BLaER1 (cell line): ENCODE measurements at regions not wholly inside any gene's neighbourhood (a gene's known extent, or its start where the extent isn't known, plus 50 kb on each side); places are given as distances from the start of the nearest gene placed in this dataset.

Experiments
- H3K27ac ChIP-seq: shearing (Covaris generic); formaldehyde crosslinking; 2 replicates; pipeline ENCODE4 v1.8.1; 2022
- H3K27me3 ChIP-seq: shearing (Covaris generic); formaldehyde crosslinking; 2 replicates; pipeline ENCODE4 v1.8.1; 2022
- H3K36me3 ChIP-seq: shearing (Covaris generic); formaldehyde crosslinking; 2 replicates; pipeline ENCODE4 v1.8.1; 2022
- H3K4me1 ChIP-seq: shearing (Covaris generic); formaldehyde crosslinking; 2 replicates; pipeline ENCODE4 v1.8.1; 2022
- H3K4me2 ChIP-seq: shearing (Covaris generic); formaldehyde crosslinking; 2 replicates; pipeline ENCODE4 v1.8.1; 2022
- H3K4me3 ChIP-seq: shearing (Covaris generic); formaldehyde crosslinking; 2 replicates; pipeline ENCODE4 v1.8.1; 2022
- H3K9ac ChIP-seq: shearing (Covaris generic); formaldehyde crosslinking; 2 replicates; pipeline ENCODE4 v1.8.1; 2022
- H3K9me3 ChIP-seq: shearing (Covaris generic); formaldehyde crosslinking; 2 replicates; pipeline ENCODE4 v1.8.1; 2022
- H4K20me1 ChIP-seq: shearing (Covaris generic); formaldehyde crosslinking; 2 replicates; pipeline ENCODE4 v1.8.1; 2022
- Cebpa-rat ChIP-seq: shearing (Covaris generic); IDR thresholded peaks from 2 replicates; pipeline ENCODE4 v1.8.1; 2022

DNA sequence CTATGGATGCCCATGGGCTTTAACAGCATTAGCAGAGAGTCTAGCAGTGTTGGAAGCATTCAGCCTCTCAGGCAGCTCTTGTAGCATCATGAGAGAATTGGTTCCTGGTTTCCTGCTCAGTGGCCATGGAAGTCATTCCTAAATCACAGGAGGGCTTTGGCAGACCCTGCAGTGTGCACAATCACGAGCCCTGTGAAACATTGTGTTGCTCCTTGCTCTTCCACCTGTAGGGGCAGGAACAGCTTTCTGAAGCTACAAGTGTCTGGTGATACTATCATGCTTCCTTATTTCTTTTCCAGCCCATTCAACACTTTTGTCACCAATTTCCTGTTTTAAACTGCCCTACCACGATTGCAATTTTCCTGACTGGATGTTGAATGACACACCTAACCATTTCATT, 402.2 kb upstream of the USP15 start:
- H3K4me3 ChIP-seq = no peak overlapping the region
- H3K27ac ChIP-seq = no peak overlapping the region
- no peaks in the 10 kb centered on the region for H3K27me3 ChIP-seq
- no peak for TF ChIP-seq Cebpa-rat
- peaks cover 13% of the 10 kb centered on the region; the same call in 1 of the 2 replicates for H3K9me3 ChIP-seq
- H3K36me3 ChIP-seq = no peaks in the 10 kb centered on the region
- no peaks in the 10 kb centered on the region for H4K20me1 ChIP-seq
- no peak overlapping the region for H3K4me2 ChIP-seq
- H3K4me1 ChIP-seq = no peaks in the 10 kb centered on the region
- no peak overlapping the region for H3K9ac ChIP-seq

DNA sequence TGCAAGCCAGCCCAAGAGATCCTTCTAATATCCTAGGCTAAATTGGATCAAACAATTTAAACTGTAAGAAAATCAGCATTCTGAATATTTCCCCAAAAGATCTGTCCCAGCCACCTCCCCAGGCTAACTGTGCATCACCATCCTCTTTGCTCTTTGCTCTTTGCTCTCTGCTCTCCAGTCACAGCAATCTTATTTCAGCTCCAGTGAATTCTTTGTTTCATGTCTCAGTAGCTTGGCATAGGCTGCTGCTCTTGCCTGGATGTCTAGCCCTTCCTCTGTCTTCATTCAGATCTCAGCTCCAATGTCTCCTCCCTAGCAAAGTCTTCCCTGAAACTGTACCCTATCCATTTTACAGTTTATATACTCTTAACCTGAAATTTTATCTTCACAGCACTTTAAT, 399.8 kb upstream of the USP15 start:
- H3K4me1 ChIP-seq = no peaks in the 10 kb centered on the region
- H3K4me2 ChIP-seq = no peak overlapping the region
- no peaks in the 10 kb centered on the region for H3K9me3 ChIP-seq
- H3K9ac ChIP-seq = no peak overlapping the region
- no peaks in the 10 kb centered on the region for H3K27me3 ChIP-seq
- H3K27ac ChIP-seq = no peak overlapping the region
- H3K4me3 ChIP-seq = no peak overlapping the region
- H4K20me1 ChIP-seq = no peaks in the 10 kb centered on the region
- no peaks in the 10 kb centered on the region for H3K36me3 ChIP-seq
- TF ChIP-seq Cebpa-rat = no peak

DNA sequence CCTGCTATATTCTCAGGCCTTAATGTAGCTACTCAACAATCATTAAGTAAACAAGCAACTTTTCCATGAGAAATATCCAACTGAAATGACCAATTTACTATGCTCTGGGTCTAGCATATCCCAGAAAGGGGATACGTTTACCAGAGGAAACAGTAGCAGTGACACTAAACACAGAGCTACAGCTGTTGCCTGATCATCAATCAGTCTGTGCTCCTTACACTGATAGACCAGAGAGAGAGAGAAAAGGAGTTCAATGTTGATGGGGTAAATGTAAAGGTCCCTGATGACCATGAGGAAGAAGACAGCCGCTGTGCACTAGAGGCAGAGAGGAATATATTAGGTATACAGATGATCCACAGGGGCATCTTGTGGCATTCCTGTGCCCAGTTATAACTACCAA, 397.2 kb upstream of the USP15 start:
- no peaks in the 10 kb centered on the region for H3K9me3 ChIP-seq
- no peak overlapping the region for H3K27ac ChIP-seq
- no peaks in the 10 kb centered on the region for H3K27me3 ChIP-seq
- H3K36me3 ChIP-seq = no peaks in the 10 kb centered on the region
- no peak overlapping the region for H3K9ac ChIP-seq
- H3K4me1 ChIP-seq = no peaks in the 10 kb centered on the region
- no peak for TF ChIP-seq Cebpa-rat
- H3K4me2 ChIP-seq = no peak overlapping the region
- no peaks in the 10 kb centered on the region for H4K20me1 ChIP-seq
- no peak overlapping the region for H3K4me3 ChIP-seq

DNA sequence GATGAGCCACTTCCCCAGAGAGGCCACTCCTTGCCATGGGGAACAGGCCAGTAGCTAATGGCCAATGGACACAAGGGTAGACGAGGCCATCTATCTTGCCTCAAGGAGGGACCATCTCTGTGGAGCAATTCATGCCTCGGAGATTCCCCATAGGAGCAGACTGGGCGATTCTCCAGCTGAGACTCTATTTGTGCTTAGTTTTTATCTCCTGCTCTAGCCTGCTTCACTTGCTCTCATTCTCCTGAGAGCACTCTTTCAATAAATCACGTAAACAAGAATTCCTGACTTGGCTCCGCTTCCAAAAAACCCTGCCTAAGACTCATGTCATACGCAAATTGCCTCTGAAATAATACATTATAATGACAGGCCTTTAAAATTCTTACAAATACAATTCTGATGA, 396.4 kb upstream of the USP15 start:
- Histone ChIP-seq H3K9ac (no peak overlapping the region), H3K27ac (no peak overlapping the region), H3K36me3 (no peaks in the 10 kb centered on the region), H3K4me2 (no peak overlapping the region), H3K9me3 (no peaks in the 10 kb centered on the region), H3K4me3 (no peak overlapping the region), H3K4me1 (no peaks in the 10 kb centered on the region), H3K27me3 (no peaks in the 10 kb centered on the region), H4K20me1 (no peaks in the 10 kb centered on the region)
- no peak for TF ChIP-seq Cebpa-rat

DNA sequence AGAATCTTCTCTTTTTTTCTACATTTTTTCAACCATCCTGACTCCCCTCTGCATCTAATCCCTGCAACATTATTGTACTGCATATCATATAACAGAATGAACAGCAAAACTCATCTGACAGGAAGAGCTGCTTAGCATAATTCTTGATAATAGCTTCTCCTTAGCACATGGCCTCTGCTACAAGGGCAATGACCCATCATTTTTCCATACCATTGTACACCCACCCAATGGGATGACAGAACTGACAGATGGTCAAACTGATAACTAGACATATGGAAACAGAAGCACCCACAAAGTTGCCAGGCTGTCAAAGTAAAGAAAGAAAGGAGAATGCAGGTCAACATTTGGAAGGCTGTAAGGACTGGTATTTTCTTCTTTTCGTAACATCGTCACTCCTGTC, 390.4 kb upstream of the USP15 start:
- Histone ChIP-seq H3K4me1 (peaks cover 19% of the 10 kb centered on the region), H3K27ac (no peak overlapping the region), H3K9me3 (peaks cover 9% of the 10 kb centered on the region; the same call in 1 of the 2 replicates), H3K9ac (no peak overlapping the region), H3K36me3 (no peaks in the 10 kb centered on the region), H3K27me3 (no peaks in the 10 kb centered on the region), H3K4me2 (no peak overlapping the region; the same call in 1 of the 2 replicates), H3K4me3 (no peak overlapping the region), H4K20me1 (no peaks in the 10 kb centered on the region)
- no peak for TF ChIP-seq Cebpa-rat

DNA sequence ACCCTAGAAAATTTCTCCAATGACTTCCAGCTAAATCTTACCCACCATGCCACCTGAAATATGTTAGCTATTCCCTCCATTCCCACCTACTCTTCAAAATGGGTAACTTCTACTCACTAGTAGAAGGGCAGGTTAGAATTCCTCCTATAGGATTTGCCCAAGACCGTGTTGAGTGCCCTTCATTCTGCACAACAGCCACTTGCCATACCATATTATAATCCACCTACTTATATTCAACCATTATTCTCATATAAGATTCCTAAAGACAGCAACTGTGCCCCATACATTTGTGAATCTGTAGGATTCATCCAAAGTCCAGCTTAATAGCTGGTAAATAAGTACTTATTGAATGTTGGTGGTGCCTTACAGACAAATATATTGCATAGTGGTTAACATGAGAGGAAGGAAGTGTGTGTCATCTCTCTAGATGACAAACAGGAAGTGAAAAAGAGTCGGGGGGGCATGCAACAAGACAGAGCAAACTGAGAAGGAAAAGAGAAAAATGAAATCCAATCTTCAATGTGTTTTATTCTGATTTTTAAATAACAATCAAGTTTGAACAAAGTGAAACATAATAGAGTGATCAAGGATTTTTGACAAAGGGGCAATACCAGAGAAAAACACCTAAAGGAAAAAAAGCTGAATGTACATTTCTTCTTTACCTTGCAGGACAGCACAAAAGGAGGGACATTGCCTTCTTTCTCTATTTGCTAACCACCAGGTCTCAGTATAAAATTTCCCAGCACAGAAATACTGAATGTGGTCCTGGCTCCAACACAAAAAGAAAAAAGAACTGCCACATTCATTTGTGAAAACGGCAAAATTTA, 389.3 kb upstream of the USP15 start:
- H3K9ac ChIP-seq = peak overlapping the region; percentile 28; the same call in 1 of the 2 replicates
- no peaks in the 10 kb centered on the region for H3K36me3 ChIP-seq
- peaks cover 9% of the 10 kb centered on the region; the same call in 1 of the 2 replicates for H3K9me3 ChIP-seq
- no peak for TF ChIP-seq Cebpa-rat
- H3K4me3 ChIP-seq = no peak overlapping the region
- peak overlapping the region; percentile 49 for H3K27ac ChIP-seq
- H4K20me1 ChIP-seq = no peaks in the 10 kb centered on the region
- no peaks in the 10 kb centered on the region for H3K27me3 ChIP-seq
- peak overlapping the region; percentile 61 for H3K4me2 ChIP-seq
- peaks cover 19% of the 10 kb centered on the region for H3K4me1 ChIP-seq

DNA sequence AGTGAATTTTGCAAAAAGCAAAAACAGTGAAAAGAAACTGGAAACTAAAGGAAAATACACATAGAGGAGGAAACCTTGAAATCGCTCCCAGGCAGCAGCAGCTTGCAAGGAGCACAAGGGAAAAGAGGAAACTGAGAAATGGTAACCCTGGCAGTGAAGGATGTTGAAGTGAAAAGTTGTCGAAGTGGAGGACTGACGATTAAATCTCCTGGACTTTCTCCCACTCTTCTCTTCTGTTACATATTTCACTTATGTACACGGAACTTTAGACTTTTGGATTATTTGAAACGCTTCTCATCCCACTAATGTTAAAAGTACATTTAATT, 388.8 kb upstream of the USP15 start:
- Histone ChIP-seq H3K27ac (peak overlapping the region; percentile 49), H3K9ac (peak overlapping the region; percentile 28; the same call in 1 of the 2 replicates), H4K20me1 (no peaks in the 10 kb centered on the region), H3K27me3 (no peaks in the 10 kb centered on the region), H3K4me3 (no peak overlapping the region), H3K4me1 (peaks cover 19% of the 10 kb centered on the region), H3K9me3 (peaks cover 9% of the 10 kb centered on the region; the same call in 1 of the 2 replicates), H3K4me2 (peak overlapping the region; percentile 61), H3K36me3 (no peaks in the 10 kb centered on the region)
- TF ChIP-seq Cebpa-rat = no peak

DNA sequence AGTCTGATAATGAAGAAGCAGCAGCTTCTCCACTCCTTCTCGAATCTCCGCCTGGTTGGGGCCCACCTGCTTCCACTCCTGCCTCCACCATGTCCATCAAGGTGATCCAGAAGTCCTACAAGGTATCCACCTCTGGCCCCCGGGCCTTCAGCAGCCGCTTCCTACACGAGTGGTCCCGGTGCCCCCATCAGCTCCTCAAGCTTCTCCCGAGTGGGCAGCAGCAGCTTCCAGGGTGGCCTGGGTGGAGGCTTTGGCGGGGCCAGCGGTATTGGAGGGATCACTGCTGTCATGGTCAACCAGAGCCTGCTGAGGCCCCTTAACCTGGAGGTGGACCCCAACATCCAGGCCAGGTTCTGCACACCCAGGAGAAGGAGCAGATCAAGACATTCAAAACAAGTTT, 381.0 kb upstream of the USP15 start:
- H3K9ac ChIP-seq = no peak overlapping the region
- no peaks in the 10 kb centered on the region for H3K36me3 ChIP-seq
- H4K20me1 ChIP-seq = no peaks in the 10 kb centered on the region
- no peak overlapping the region for H3K4me3 ChIP-seq
- no peak overlapping the region for H3K4me2 ChIP-seq
- no peak overlapping the region for H3K27ac ChIP-seq
- H3K4me1 ChIP-seq = no peaks in the 10 kb centered on the region
- no peaks in the 10 kb centered on the region for H3K27me3 ChIP-seq
- no peaks in the 10 kb centered on the region for H3K9me3 ChIP-seq
- TF ChIP-seq Cebpa-rat = no peak

DNA sequence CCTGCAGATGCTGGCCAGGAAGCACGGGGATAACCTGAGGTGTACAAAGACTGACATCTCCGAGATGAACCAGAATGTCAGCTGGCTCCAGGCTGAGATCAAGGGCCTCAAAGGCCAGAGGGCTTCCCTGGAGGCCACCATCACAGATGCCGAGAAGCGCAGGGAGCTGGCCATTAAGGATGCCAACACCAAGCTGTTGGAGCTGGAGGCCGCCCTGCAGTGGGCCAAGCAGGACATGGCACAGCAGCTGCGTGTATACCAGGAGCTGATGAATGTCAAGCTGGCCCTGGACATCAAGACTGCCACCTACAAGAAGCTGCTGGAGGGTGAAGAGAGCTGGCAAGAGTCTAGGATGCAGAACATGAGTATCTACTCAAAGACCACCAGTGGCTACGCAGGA, 380.0 kb upstream of the USP15 start:
- no peak for TF ChIP-seq Cebpa-rat
- H3K36me3 ChIP-seq = no peaks in the 10 kb centered on the region

DNA sequence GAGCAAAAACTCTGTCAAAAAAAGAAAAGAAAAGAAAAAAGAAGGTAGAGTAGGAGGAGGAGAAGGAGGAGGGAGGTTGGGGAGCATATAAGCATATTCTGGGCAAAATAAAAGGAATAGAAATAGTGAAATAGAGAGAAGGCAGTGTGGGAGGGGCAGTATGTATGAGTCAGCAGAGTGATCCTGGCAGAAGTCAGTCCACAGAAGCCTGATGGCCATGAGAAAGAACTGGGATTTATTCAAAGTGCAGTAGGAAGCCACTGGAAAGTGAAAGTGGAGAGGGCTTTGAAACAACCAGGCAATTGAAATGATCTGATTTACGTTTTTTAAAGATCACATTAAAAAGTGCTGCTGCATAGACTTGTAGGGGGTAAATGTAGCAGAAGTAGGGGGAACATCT, 368.6 kb upstream of the USP15 start:
- TF ChIP-seq Cebpa-rat = no peak
- Histone ChIP-seq H3K27ac (no peak overlapping the region), H3K4me1 (no peaks in the 10 kb centered on the region), H3K9me3 (no peaks in the 10 kb centered on the region), H3K4me2 (no peak overlapping the region), H3K27me3 (no peaks in the 10 kb centered on the region), H3K4me3 (no peak overlapping the region), H3K36me3 (no peaks in the 10 kb centered on the region), H3K9ac (no peak overlapping the region), H4K20me1 (no peaks in the 10 kb centered on the region)

More for the DNA sequence above, 380.0 kb upstream of the USP15 start:
- no peak overlapping the region for H3K9ac ChIP-seq
- no peak overlapping the region for H3K4me3 ChIP-seq
- no peaks in the 10 kb centered on the region for H3K4me1 ChIP-seq
- no peak overlapping the region for H3K4me2 ChIP-seq
- no peak overlapping the region for H3K27ac ChIP-seq
- H4K20me1 ChIP-seq = no peaks in the 10 kb centered on the region
- H3K27me3 ChIP-seq = no peaks in the 10 kb centered on the region
- H3K9me3 ChIP-seq = no peaks in the 10 kb centered on the region
